Fibroblast of skin of left quadriceps (primary cell): ENCODE measurements at regions not wholly inside any gene's neighbourhood (a gene's known extent, or its start where the extent isn't known, plus 50 kb on each side); places are given as distances from the start of the nearest gene placed in this dataset.
"Not testable (repeated sequence)": the region's sequence is repeated elsewhere in the genome, so short reads cannot be mapped to it uniquely, and the experiment has no call there.

Experiments used
- DNase-seq, 2 experiments: peaks; one replicate each; pipeline ENCODE4 v3.0.0-alpha.2; 2013; ENCODE audit warnings: low read depth in 2 of 2

DNA sequence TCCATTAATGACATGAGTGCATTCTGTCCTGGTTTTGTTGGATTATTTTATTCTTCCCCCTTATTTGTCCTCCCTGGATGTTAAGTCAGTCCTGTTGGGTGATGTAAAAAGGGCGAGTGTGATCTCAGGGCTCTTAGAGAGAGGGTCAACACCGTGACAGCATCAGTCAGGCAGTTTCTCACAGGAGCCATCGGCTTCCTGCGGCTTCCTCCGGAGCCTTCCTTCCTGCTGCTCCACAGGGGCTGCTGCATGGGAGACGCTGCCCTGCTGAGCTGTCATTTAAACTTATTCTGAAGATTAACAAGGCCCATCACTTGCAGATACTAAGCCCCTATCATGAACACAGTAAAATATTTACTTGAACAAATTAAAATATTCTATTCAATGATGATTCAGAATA lies 211.3 kb downstream of the SPATA31A1 start:
- not testable (repeated sequence) for DNase-seq

DNA sequence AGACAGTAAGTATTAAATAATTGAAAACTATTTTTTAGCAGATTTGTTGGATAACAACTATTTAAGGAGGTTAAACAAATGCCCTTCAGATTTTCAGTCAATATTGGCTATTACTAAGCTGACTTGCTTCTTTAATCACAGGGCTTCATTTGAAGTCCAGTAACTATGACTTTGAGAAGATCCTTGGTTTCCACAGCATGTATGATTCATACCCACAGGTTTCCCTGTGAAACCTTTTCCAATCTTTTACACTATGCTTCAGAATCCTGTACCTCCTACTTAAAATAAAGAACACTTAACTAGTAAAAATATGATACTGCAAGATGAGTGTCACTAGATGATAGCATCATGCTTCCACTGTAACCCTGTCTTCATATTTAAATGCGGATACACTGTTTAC lies 211.9 kb downstream of the SPATA31A1 start:
- DNase-seq, result not testable (repeated sequence)

DNA sequence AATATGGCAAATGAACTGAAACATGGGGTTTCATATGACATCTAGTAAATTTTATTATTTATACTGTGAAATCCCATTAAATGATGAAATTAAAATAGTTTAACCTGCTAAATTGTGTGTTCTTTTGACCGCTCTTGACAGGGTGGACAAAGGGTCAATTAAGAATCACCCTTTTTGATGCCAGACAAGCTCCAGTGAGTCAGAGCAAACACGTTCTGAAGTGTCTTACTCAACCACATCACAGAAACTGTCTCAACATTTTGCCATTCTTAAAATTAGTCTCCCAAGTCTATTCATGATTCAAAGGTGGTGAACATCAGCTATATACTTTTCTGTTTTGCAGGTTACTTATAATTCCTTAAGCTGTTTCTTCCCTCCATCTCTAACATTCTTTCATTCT lies 213.4 kb downstream of the SPATA31A1 start:
- not testable (repeated sequence) for DNase-seq

DNA sequence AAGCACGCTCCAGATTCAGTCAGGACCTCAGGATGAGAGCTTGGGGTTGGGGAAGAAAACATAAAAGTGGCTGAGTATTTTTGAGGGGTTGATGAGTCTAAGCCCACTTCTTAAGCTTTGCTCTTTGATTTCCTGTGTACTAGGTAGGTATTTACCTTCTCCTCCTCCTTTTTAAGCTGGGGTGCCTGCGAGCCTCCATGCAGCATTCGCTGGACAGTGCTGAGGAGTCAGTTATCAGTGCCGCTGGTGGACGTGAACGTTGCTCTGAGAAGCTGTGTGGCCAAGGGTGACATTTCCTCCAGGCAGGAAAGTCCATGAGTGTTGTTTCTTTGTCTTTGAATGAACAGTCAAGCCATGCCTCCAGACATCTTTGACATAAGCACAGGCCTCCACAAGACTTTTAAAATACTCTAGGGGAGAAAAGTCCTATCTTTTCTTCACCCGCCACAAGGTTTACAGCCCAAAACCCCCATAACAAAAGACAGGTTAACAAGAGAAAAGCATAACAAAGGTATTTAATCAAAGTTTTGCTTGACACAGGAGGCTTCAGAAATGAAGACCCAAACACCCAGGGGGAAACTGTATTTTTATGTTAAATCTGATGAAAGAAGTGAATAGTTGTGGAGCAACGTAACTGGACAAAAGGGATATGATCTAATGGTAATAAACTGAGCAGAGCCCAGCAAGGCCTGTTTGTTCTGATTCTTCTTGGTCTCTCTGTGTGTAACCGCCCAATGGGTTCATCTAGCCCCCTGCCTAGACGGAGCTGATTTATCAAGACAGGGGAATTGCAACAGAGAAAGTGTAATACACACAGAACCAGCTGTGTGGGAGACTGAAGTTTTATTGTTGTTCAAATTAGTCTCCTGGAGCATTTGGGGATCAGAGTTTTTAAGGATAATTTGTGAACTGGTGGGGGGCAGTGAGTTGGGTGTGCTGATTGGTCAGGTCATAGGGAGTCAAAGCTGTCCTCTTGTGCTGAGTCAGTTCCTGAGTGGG lies 217.9 kb downstream of the SPATA31A1 start:
- not testable (repeated sequence) for DNase-seq

DNA sequence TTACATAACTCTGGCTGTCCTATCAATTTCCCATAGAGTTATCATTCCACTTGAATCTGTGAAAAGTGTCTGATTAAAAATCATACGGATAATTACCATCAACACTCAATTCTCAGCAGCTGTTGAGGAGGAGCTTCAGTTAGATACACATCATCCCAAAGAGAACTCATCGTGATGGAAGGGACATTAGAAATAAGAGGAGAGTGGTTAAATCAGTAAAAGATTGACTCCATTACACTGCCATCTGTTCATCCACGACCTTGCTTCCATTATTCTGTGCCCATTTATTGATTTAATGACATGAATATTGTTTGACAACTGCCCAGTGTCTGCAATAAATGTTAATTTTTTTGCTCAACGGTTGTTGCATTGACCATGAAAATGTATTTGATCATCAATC lies 223.5 kb downstream of the SPATA31A1 start:
- DNase-seq, result not testable (repeated sequence)

DNA sequence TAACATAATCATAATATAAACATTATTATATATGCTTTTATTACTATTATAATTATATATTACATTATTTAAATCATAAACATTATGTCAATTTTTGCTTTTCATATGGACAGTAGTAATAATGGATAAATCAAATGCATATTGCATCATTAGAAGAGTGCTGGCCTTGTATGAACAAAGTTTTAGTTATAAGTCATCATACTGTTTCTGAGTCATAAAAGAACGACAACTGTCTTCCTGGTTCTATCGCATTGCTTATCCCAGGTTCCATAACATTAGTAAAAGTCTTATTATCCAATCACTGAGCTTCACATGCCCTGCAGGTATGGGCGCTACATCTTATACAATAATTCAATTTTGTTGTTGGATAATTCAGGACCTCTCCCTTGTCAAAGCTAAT lies 225.8 kb downstream of the SPATA31A1 start:
- not testable (repeated sequence) for DNase-seq

DNA sequence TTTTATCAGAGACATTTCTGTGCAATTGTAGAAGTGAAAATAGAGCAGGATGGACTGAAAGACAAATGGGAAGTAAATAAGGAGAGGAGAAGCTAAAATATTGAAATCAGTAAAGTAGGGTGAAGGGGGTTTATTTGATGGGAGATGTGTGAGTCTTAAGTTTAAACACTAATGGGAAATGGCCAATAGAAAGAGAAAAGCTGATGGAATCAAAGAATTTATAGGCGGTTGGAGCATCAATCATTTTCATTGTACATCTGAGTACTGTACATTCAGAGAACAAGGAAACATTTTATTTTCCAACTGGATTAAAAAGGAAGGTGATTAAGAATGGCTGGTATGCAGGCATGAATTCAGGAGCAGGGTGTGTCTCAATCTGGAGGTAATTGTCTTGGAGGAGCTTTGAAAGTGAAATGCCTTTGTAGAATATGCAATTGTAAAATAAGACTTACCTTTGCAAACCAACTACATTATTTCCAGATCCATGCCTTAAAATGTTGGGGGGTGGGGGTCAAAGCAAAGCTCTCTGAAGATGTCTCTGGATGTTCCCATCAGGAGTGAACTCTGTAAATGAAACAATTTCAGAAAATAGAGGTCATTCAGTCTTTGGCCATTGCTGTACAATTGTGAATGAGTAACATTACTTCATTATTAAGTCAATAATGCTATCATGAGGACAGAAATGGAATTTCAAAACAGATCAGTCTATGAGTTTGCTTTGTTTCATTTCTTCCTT lies 227.4 kb downstream of the SPATA31A1 start:
- DNase-seq, result not testable (repeated sequence)

DNA sequence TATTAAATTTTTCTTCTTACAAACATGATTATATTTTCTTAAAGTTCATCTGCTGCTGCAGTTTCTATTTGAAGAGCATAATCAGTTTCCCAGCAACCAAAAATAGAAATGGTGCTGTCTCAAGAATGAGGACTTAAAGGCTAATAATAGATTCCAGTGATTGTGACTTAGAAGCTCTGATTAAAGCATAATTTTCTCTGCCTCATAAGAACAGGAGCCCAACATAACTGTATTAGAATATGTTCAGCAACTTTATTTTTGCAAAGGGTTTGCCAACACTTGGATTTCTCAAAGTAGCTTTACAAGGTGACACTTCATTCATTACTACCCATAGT lies 227.9 kb downstream of the SPATA31A1 start:
- DNase-seq, result not testable (repeated sequence)

DNA sequence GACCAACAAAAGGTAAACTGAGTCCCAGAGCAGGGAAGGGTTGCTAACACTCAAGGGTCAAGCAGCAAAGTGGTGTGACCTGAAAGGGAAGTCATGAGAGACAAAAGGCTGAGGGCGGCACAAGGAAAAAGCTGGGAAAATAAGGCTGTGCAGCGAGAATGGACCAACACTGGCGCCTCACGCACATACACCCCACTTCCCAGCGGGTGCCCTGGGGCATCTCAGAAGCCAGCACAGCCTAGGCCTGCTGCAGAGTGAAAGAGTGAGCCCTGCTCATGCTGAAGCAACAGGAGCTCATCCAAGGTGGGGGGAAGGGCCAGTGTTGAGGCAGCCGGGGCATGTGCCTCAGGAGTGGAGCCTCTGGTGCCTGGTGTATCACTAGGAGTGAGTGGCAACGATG lies 229.8 kb downstream of the SPATA31A1 start:
- DNase-seq, result not testable (repeated sequence)

DNA sequence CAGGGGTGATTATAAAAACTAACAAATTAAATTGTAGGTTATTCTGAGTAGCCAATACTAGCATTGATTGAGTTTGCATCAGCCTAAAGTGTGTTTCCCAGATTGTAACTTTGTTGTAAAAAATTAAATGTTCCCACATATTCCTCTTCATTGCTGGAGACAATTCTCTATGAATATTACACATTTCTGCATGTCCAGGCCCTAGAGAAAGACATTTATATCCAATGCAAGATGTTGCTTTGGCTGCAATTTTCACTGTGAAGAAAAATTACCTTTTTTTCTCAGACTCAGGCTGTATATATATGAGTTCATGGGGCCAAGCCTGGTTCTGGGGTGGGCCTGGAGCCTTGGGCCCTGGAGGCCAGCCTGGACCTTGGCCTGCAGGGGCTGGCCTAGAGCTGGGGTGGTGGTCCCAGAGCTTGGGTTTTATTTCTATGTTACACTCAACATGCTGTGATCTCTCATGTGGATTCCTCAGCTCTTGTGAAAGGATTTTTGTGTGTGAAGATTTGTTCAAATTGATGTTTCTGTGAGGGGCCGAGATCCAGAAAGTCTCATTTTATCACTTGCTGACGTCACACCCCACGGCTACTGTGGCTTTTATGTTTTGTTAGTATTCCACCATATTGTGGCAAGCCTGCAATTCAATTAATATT lies 232.5 kb downstream of the SPATA31A1 start:
- no peak for DNase-seq

DNA sequence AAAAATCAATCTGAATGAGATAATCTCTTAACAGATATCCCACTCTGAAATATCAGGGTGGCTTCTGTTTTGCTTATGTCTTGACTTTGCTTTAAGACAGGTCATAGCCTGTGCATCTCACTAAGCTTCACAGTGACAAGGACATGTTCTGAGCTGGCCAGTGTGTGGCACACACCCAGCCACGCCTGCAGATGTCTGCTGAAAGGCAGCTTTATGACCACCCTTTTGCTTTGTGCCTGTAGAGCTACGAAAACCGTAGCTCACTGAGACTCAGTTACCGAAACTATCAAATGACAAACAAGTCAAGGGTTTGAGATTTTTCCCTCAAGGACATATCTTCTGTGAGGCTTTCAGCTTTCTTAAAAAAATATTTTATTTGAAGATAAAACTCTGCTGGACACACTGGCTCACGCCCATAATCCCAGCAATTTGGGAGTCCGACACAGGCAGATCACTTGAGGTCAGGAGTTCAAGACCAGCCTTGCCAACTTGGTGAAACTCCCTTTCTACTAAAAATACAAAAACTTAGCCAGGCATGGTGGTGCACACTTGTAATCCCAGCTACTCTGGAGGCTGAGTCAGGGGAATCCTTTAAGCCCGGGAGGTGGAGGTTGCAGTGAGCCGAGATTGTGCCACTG lies 233.2 kb downstream of the SPATA31A1 start:
- DNase-seq, result no peak

DNA sequence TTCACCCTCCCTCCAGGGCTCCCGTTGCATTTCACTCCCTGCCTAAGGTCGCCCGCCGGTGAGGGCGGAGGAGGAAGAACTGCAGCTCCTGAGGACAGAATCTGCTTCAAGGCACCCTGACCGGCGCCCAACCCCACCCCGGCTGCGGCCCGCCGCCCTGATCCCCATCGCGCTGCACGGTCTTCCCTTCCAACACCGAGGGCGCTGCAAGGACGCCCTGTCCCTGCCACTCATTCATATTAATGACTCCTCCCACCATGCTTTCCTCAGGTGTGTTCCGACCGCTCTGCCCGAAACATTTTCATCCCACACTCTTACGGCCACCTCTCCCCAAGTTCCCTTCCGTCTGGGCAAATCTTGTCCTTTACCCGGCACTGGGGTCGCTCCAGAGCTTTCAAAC lies 248.6 kb downstream of the SPATA31A1 start:
- not testable (repeated sequence) for DNase-seq

DNA sequence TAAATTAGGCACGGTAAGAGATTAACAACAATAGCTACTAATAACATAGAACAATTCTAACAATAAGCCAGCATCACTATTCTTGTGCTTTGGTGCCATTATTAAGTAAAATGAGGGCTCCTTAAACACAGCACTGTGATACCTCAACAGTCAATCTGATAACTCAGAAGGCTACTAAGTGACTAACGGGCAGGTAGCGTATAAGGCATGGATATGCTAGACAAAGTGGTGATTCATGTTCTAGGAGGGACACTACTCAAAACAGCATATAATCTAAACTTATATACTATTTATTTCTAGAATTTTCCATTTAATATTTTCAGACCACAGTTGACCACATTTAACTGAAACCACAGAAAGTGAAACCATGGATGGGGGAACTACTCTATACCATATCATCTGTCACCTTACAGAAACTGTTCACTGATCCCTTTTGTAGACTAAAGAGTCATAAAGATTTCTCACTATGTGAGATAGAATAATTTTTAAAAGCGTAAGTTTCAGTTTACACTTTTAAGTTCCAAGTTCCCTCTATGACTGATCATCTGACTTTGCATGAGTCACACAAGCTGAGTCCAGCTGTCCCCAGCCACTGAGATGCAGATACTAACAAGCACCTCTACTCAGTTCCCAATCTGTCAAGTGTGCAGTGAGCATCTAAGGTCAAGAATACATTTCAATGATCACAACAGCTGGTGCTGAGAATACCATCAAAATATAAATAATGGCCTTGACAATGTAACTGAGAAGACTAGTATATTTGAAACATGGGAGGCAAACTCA lies 256.2 kb downstream of the SPATA31A1 start:
- DNase-seq, result not testable (repeated sequence)

DNA sequence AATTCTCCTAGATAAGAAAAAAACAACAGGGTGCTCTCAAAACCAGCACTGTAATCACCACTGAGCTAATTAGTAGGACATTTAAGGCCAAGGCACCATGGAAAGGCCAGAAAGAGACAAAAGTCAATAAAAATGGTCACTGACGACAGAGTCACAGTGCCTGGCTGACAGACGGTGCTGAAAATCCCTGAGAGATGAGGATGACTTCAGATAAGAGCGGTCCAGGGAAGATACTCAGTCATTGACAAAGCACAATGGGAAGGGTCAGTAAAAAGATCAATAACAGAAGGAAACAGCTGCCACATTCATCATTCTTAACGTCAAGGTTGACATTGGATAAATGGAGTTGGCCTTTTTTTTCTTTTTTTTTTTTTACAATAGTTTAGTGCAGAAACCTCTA lies 261.0 kb downstream of the SPATA31A1 start:
- not testable (repeated sequence) for DNase-seq

DNA sequence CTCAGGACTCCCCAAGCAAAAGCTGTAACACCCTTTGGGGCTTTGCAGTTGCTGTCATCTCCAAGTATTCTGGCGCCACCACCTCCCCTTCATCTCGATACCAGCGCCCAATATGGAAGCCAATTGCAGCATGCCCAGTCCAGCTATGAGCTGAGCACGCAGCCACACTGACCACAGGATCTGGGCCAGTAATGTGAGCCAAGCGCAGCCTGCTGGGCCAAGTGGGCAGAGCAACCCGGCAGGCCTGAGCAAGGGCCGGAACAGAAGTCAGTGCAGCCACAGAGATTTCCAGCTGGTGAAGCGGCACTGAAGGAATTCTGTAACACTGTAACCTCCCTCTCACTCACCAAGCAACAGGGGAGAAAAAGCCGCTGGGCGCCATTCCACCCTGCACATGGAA lies 268.6 kb downstream of the SPATA31A1 start:
- DNase-seq, result not testable (repeated sequence)

DNA sequence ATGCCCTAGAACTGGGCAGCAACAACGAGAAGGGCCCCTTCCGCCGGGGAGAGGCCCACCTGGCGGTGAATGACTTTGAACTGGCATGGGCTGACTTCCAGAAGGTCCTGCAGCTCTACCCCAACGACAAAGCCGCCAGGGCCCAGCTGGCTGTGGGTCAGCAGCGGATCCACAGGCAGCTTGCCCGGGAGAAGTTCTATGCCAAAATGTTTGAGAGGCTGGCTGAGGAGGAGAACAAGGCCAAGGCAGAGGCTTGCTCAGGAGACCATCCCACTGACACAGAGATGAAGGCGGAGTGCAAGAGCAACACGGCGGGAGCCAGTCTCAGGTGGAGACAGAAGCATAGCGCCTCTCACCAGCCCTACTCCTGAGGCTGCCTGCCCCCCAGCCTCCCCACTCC lies 276.6 kb downstream of the SPATA31A1 start:
- not testable (repeated sequence) for DNase-seq

DNA sequence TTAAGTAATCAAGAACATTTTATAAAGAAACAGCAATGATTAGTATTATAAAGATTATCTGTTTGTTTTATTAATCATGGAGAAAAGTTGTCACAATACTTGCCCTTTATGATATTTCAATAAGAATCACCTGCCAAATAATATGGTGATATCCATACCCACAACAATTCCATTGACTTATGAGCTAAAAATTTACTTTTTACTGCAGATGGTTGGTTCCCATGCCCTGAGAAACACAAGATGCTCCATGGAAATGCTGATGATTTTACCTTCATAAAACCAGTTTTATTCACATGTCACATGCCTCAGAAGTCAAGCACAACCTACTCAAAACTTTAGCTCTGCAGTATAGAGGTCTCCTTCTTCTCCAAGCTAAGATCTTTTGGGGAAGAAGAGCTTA lies 293.6 kb downstream of the SPATA31A1 start:
- DNase-seq, result not testable (repeated sequence)

DNA sequence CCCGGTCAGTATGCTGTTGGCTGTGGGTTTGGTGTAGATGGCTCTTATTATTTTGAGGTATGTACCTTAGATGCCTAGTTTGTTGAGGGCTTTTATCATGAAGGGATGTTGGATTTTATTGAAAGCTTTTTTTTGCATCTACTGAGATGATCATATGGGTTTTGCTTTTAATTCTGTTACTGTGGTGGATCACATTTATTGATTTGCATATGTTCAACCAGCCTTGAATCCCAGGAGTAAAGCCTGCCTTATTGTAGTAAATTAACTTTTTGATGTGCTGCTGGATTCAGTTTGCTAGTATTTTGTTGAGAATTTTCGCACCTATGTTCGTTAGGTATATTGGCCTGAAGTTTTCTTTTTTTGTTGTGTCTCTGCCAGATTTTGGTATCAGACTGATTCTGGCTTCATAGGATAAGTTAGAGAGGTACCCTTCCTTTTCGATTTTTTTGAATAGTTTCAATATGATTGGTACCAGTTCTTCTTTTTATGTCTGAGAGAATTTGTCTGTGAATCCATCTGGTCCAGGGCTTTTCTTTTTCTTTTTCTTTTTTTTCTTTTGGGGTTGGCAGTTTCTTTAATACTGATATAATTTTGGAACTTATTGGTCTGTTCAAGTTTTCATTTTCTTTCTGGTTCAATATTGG lies 301.6 kb downstream of the SPATA31A1 start:
- DNase-seq, result not testable (repeated sequence)

DNA sequence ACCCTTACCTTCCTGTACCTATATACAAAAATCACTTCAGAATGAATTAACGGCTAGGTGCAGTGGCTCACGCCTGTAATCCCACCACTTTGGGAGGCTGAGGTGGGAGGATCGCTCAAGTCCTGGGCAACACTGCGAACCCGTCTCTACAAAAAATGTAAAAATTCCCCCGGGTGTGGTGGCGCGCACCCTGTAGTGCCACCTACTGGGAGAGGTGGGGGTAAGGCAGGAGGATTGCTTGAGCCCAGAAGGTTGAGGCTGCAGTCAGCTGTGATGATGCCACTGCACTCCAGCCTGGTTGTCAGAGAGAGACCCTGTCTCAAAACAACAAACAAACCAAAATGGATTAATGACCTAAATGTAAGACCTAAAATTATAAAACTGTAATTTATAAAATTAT lies 307.6 kb downstream of the SPATA31A1 start:
- DNase-seq, result not testable (repeated sequence)

DNA sequence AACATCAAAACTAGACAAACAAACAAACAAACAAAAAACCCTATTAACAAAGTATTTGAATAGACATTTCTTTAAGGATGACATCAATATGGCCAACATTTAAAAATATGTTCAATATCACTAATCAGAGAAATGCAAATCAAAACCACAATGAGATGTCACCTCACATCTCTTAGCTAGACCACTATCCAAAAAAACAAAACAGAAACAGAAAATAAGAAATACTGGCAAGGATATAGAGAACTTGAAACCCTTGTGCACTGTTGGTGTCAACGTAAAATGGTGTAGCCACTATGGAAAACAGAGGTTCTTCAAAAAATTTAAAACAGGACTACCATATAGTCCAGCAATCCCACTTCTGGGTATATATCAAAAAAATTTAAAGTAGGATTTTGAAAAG lies 308.2 kb downstream of the SPATA31A1 start:
- DNase-seq, result not testable (repeated sequence)
